Mesothelial cell of epicardium (in vitro differentiated cells): ENCODE measurements at regions not wholly inside any gene's neighbourhood (a gene's known extent, or its start where the extent isn't known, plus 50 kb on each side); places are given as distances from the start of the nearest gene placed in this dataset.

Source experiments
- DNase-seq, 2 experiments: peaks; one replicate each; pipeline ENCODE4 v3.0.0; 2021; ENCODE audit warnings: low spot score in 2 of 2; ENCODE audit not compliant: unreplicated experiment in 2 of 2
- H3K27ac Mint-ChIP-seq: 2 replicates; pipeline ENCODE4 v1.8.0; 2021; ENCODE audit warnings: mixed read lengths
- H3K27me3 Mint-ChIP-seq: 2 replicates; pipeline ENCODE4 v1.8.0; 2021; ENCODE audit warnings: low read depth, mixed read lengths
- H3K36me3 Mint-ChIP-seq: 2 replicates; pipeline ENCODE4 v1.8.0; 2021; ENCODE audit warnings: mixed read lengths
- H3K4me1 Mint-ChIP-seq: 2 replicates; pipeline ENCODE4 v1.8.0; 2021; ENCODE audit warnings: mixed read lengths
- H3K4me3 Mint-ChIP-seq: 2 replicates; pipeline ENCODE4 v1.8.0; 2021; ENCODE audit warnings: mild to moderate bottlenecking, moderate library complexity, mixed read lengths
- H3K9me3 Mint-ChIP-seq: 2 replicates; pipeline ENCODE4 v1.8.0; 2021; ENCODE audit warnings: mixed read lengths
- CTCF ChIP-seq: fragments of 200-600 bp; sonication (generic); IDR thresholded peaks from one replicate; pipeline ENCODE4 v1.5.0; 2021; ENCODE audit warnings: antibody characterized with exemption; ENCODE audit not compliant: unreplicated experiment

GRCh38 chr6:77551135-77551534 lies 87.8 kb upstream of the HTR1B start:
- no peak for TF ChIP-seq CTCF
- Mint-ChIP-seq H3K27me3 (peaks cover 3% of the 10 kb centered on the region), H3K4me1 (no peaks in the 10 kb centered on the region), H3K36me3 (no peaks in the 10 kb centered on the region), H3K9me3 (no peaks in the 10 kb centered on the region), H3K27ac (no peak overlapping the region), H3K4me3 (no peak overlapping the region)
- DNase-seq: no peak

- no peak for DNase-seq
- H3K4me1 Mint-ChIP-seq: peaks cover 47% of the 10 kb centered on the region
- no peaks in the 10 kb centered on the region for H3K27me3 Mint-ChIP-seq
Observed at GRCh38 chr6:77561768-77562314, 91.0 kb upstream of the MEI4 start.

GRCh38 chr6:77565370-77565769 lies 87.5 kb upstream of the MEI4 start:
- H3K27me3 Mint-ChIP-seq: no peaks in the 10 kb centered on the region
- DNase-seq: no peak
- no peaks in the 10 kb centered on the region for H3K36me3 Mint-ChIP-seq
- peaks cover 39% of the 10 kb centered on the region for H3K4me1 Mint-ChIP-seq
- H3K4me3 Mint-ChIP-seq: no peak overlapping the region
- H3K27ac Mint-ChIP-seq: no peak overlapping the region
- no peak for TF ChIP-seq CTCF
- H3K9me3 Mint-ChIP-seq: no peaks in the 10 kb centered on the region

More at GRCh38 chr6:77561768-77562314, 91.0 kb upstream of the MEI4 start:
- Mint-ChIP-seq H3K27ac (peak overlapping the region; percentile 84), H3K36me3 (no peaks in the 10 kb centered on the region), H3K4me3 (no peak overlapping the region), H3K9me3 (no peaks in the 10 kb centered on the region)
- TF ChIP-seq CTCF: no peak

- Mint-ChIP-seq H3K36me3 (no peaks in the 10 kb centered on the region), H3K9me3 (no peaks in the 10 kb centered on the region), H3K27me3 (peaks cover 1% of the 10 kb centered on the region), H3K4me1 (peaks cover 42% of the 10 kb centered on the region), H3K27ac (no peak overlapping the region), H3K4me3 (no peak overlapping the region)
- no peak for TF ChIP-seq CTCF
- DNase-seq: no peak
Observed at GRCh38 chr6:77566235-77566634, 86.6 kb upstream of the MEI4 start.

- Mint-ChIP-seq H3K4me3 (no peak overlapping the region), H3K27me3 (peaks cover 1% of the 10 kb centered on the region), H3K36me3 (no peaks in the 10 kb centered on the region), H3K9me3 (no peaks in the 10 kb centered on the region), H3K27ac (no peak overlapping the region), H3K4me1 (peaks cover 29% of the 10 kb centered on the region)
- TF ChIP-seq CTCF: no peak
- DNase-seq: no peak
Observed at GRCh38 chr6:77568570-77568969, 84.3 kb upstream of the MEI4 start.

DNA sequence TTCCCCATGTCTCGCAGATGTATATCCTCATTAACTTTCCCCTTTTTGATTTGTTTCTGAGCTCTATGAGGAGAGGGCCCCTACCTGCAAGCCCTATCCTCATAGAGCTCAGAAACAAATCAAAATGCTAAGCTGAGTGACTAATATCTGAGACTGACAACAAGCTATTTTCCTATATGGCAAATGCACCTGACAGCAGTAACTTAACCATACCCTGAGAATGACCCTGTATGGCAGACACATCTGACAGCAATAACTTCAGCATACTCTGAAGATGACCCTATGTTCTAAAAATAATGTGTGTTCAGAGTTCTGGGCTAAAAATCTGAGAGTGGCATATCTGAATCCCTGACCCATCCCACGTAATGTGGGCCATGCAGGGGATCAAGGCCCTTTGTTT lies 79.0 kb upstream of the MEI4 start:
- no peak overlapping the region for H3K4me3 Mint-ChIP-seq
- DNase-seq: no peak
- H3K4me1 Mint-ChIP-seq: peaks cover 19% of the 10 kb centered on the region
- peak overlapping the region; percentile 2 for H3K27ac Mint-ChIP-seq
- no peaks in the 10 kb centered on the region for H3K36me3 Mint-ChIP-seq
- H3K27me3 Mint-ChIP-seq: peaks cover 1% of the 10 kb centered on the region
- no peaks in the 10 kb centered on the region for H3K9me3 Mint-ChIP-seq
- TF ChIP-seq CTCF: no peak
